Left kidney (tissue), 1 donor: ENCODE measurements at regions not wholly inside any gene's neighbourhood (a gene's known extent, or its start where the extent isn't known, plus 50 kb on each side); places are given as distances from the start of the nearest gene placed in this dataset.

ENCODE experiments used
- DNase-seq: peaks from one replicate; pipeline ENCODE4 v3.0.0-alpha.2; 2013

- DNase-seq, result no peak
Observed at GRCh38 chr1:22315315-22316078, 136.2 kb upstream of the ZBTB40 start.

GRCh38 chr1:22317231-22317919, 134.3 kb upstream of the ZBTB40 start:
- DNase-seq, result no peak

GRCh38 chr1:22317920-22318243, 133.8 kb upstream of the ZBTB40 start:
- DNase-seq, result no peak

- DNase-seq, result peak; percentile 84
Observed at GRCh38 chr1:22318279-22318981, 133.2 kb upstream of the ZBTB40 start.

- no peak for DNase-seq
Observed at GRCh38 chr1:22319608-22320007, 132.0 kb upstream of the ZBTB40 start.

- no peak for DNase-seq
Observed at GRCh38 chr1:22320587-22321344, 130.9 kb upstream of the ZBTB40 start.

GRCh38 chr1:22321917-22322316, 129.7 kb upstream of the ZBTB40 start:
- DNase-seq, result no peak

GRCh38 chr1:22323141-22323845, 128.4 kb upstream of the ZBTB40 start:
- no peak for DNase-seq

- no peak for DNase-seq
Observed at GRCh38 chr1:22323846-22324504, 127.7 kb upstream of the ZBTB40 start.

- DNase-seq, result no peak
Observed at GRCh38 chr1:22325531-22326371, 125.9 kb upstream of the ZBTB40 start.

- no peak for DNase-seq
Observed at GRCh38 chr1:22326372-22326915, 125.2 kb upstream of the ZBTB40 start.

GRCh38 chr1:22326931-22327330, 124.7 kb upstream of the ZBTB40 start:
- no peak for DNase-seq

GRCh38 chr1:22327411-22327810, 124.2 kb upstream of the ZBTB40 start:
- no peak for DNase-seq

GRCh38 chr1:22328331-22329147, 123.1 kb upstream of the ZBTB40 start:
- no peak for DNase-seq

GRCh38 chr1:22329148-22329515, 122.5 kb upstream of the ZBTB40 start:
- DNase-seq, result no peak

GRCh38 chr1:22330092-22330759, 121.4 kb upstream of the ZBTB40 start:
- no peak for DNase-seq

- DNase-seq, result no peak
Observed at GRCh38 chr1:22330760-22331119, 120.9 kb upstream of the ZBTB40 start.

- DNase-seq, result no peak
Observed at GRCh38 chr1:22331618-22332423, 119.8 kb upstream of the ZBTB40 start.
